Common myeloid progenitor, CD34-positive (primary cell): ENCODE measurements at regions not wholly inside any gene's neighbourhood (a gene's known extent, or its start where the extent isn't known, plus 50 kb on each side); places are given as distances from the start of the nearest gene placed in this dataset.

Experiments used
- CTCF ChIA-PET: fragments of 350-600 bp; sonication (Branson Sonifier 250); formaldehyde crosslinking; loops from one replicate; lab custom pipeline; 2021; ENCODE audit warnings: antibody characterized with exemption; lab: Charles Lee
- POLR2A ChIA-PET: fragments of 350-600 bp; sonication (Branson Sonifier 250); formaldehyde crosslinking; loops from one replicate; lab custom pipeline; 2021; ENCODE audit warnings: antibody characterized with exemption; lab: Charles Lee
- DNase-seq, 3 donors: peaks; one replicate each; pipeline versions ENCODE4 v3.0.0 to v3.0.0-alpha.2; 2013
- H3K27ac ChIP-seq, 2 experiments: 1 replicate in 1 of 2; 2 replicates in 1 of 2; pipeline ENCODE4 v1.7.0; 2013; ENCODE audit warnings: inconsistent platforms in 2 of 2, low read length in 2 of 2, mild to moderate bottlenecking in 2 of 2, low read depth in 1 of 2, moderate library complexity in 1 of 2; ENCODE audit not compliant: severe bottlenecking in 2 of 2, insufficient read depth in 1 of 2, poor library complexity in 1 of 2
- H3K27me3 ChIP-seq, 5 experiments: replicated peaks in 2 of 5; 1 replicate in 3 of 5; 2 replicates in 2 of 5; pipeline versions ENCODE4 v1.6.1 to v1.7.0; 2013; ENCODE audit warnings: low read length in 4 of 5, mild to moderate bottlenecking in 2 of 5, moderate library complexity in 2 of 5, inconsistent platforms in 1 of 5; ENCODE audit not compliant: insufficient read depth in 5 of 5, control insufficient read depth in 4 of 5
- H3K36me3 ChIP-seq, 4 experiments: 1 replicate in 2 of 4; 2 replicates in 2 of 4; pipeline versions ENCODE4 v1.6.1 to v1.7.0; 2013; ENCODE audit warnings: low read length in 3 of 4, control low read depth in 1 of 4, mild to moderate bottlenecking in 1 of 4; ENCODE audit not compliant: control insufficient read depth in 4 of 4, insufficient read depth in 4 of 4
- H3K4me1 ChIP-seq, 4 experiments: 1 replicate in 3 of 4; 2 replicates in 1 of 4; pipeline versions ENCODE4 v1.6.1 to v1.7.1; 2013; ENCODE audit warnings: low read length in 3 of 4, mild to moderate bottlenecking in 3 of 4, control low read depth in 1 of 4, inconsistent platforms in 1 of 4, moderate library complexity in 1 of 4; ENCODE audit not compliant: control insufficient read depth in 4 of 4, insufficient read depth in 4 of 4; ENCODE audit errors: control extremely low read depth in 1 of 4
- H3K4me3 ChIP-seq, 7 experiments: 1 replicate in 4 of 7; 2 replicates in 3 of 7; pipeline versions ENCODE4 v1.5.1 to v1.7.0; 2013; ENCODE audit warnings: mild to moderate bottlenecking in 7 of 7, low read length in 6 of 7, moderate library complexity in 6 of 7, inconsistent platforms in 2 of 7, low read depth in 2 of 7, control low read depth in 1 of 7; ENCODE audit not compliant: insufficient read depth in 4 of 7, control insufficient read depth in 1 of 7; ENCODE audit errors: extremely low read depth in 1 of 7
- H3K9me3 ChIP-seq, 5 experiments: 1 replicate in 4 of 5; 2 replicates in 1 of 5; pipeline versions ENCODE4 v1.6.1 to v1.7.1; 2013; ENCODE audit warnings: low read length in 4 of 5, mild to moderate bottlenecking in 2 of 5, inconsistent platforms in 1 of 5, low read depth in 1 of 5, moderate library complexity in 1 of 5; ENCODE audit not compliant: control insufficient read depth in 4 of 5, insufficient read depth in 2 of 5; ENCODE audit errors: control extremely low read depth in 1 of 5
- WGBS: methylation state at CpG from one replicate; pipeline ENCODE4 v1.1.5; 2013; ENCODE audit not compliant: insufficient coverage; 5-methylcytosine and 5-hydroxymethylcytosine counted together

DNA sequence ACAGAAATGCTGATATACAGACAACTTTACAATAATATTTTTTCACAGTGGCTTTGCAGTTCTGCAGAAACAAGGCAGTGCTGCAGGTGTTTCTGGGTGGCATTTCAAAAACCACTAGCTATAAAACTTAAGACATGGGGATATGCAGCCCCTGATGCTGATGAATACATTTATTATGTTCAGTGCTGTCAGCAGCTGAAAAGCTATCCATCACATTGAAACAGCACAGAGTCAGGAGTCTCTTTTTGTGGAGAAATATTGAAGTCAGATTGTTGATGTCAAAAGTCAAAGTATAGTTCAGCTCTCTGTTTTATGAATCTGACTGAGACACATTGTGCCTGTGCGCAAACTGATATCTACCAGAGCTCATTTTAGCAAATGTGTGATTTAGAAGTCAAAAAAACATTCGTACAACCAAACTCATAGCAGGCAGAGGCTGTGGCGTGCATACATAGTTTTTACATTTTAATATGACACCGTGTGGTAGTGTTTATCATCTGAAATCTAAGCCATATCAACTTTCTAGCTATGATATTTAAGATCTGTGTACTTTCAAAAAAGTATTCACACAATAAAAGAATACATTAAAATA lies 467.6 kb downstream of the PRKD1 start:
- POLR2A ChIA-PET: no interaction called here
- CTCF ChIA-PET: interaction anchor here (1.7 kb wide), 1 partner anchor 15 kb away, joined by 6 read pairs; no protein-coding TSS in a partner anchor
- no peak overlapping the region for H3K4me3 ChIP-seq

DNA sequence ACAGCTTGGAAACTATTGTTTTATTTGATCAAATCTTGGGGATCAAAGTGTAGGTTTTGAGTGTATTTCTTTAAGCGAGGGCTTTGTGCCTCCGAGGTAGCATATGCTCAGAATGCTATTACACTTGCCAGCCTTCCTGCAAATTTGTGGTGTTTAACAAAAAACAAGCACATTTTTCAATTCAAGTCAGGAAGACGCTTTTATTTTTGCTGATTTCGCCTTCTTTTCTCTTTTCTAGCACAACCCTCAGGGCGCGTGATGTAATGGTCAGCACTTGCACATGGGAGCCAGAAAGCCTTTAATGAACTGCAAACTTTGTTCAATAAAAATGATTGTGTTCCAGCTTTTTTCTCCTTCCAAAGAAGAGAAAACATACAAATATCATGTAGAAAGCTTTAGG lies 466.5 kb downstream of the PRKD1 start:
- DNase-seq: no peak
- Histone ChIP-seq H3K36me3 (no peaks in the 10 kb centered on the region), H3K9me3 (no peaks in the 10 kb centered on the region), H3K4me1 (no peaks in the 10 kb centered on the region), H3K27me3 (peaks cover 0 to 7% (median 0%) of the 10 kb centered on the region in 5 experiments), H3K27ac (no peak overlapping the region), H3K4me3 (no peak overlapping the region)
- WGBS: 91% methylated on average over 4 of the region's 6 CpGs
- POLR2A ChIA-PET: no interaction called here
- CTCF ChIA-PET: no interaction called here

More for the DNA sequence above, 467.6 kb downstream of the PRKD1 start:
- H3K4me1 ChIP-seq: no peaks in the 10 kb centered on the region
- DNase-seq: no peak
- WGBS: 100% methylated on average over 1 of the region's 4 CpGs
- no peak overlapping the region for H3K27ac ChIP-seq
- no peaks in the 10 kb centered on the region for H3K36me3 ChIP-seq
- H3K27me3 ChIP-seq: peaks cover 0 to 3% (median 0%) of the 10 kb centered on the region in 5 experiments
- H3K9me3 ChIP-seq: no peaks in the 10 kb centered on the region

DNA sequence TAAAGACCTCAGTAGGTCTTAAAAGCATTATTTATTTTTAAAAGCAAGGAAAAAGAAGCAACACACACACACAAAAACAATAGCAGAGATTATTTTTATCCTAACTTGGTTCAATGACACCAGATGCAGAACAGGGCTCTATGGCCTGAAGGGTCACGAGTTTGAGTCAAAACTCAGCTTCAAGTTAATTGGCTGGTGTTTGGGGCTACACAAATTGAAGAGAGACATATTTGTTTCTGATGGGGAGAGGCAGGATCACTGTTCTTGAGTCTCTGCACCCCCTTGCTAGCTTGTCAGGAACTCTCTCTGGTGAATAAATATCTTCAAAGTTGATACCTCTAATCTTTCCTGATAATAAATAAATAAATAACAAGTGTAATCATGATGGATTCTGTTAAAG lies 466.1 kb downstream of the PRKD1 start:
- POLR2A ChIA-PET: no interaction called here
- H3K27ac ChIP-seq: no peak overlapping the region
- WGBS: 88% methylated on average over 1 of the region's 1 CpG

DNA sequence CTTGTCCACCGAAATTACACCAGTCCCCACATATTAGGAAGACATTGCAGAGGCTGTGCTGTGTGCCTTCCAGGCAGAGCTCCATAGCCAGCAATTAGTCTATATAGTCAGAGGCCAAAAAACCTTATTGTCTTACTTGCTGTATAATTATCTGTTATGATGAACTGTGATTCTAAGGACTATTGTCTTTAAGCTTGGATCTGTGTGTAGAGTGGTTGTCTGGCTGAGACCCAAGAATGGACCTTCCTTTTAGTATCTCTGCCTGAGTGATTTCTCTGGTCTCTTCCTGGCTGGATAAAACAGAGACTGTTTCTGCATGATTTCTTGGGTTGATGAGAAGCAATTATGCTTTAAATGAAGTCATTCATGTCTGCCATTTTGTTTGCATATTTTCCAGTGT lies 465.3 kb downstream of the PRKD1 start:
- no peak overlapping the region for H3K4me3 ChIP-seq
- H3K4me1 ChIP-seq: no peaks in the 10 kb centered on the region
- H3K27me3 ChIP-seq: peaks cover 0 to 7% (median 0%) of the 10 kb centered on the region in 5 experiments
- POLR2A ChIA-PET: no interaction called here
- no peak overlapping the region for H3K27ac ChIP-seq
- no peaks in the 10 kb centered on the region for H3K9me3 ChIP-seq
- CTCF ChIA-PET: no interaction called here
- H3K36me3 ChIP-seq: no peaks in the 10 kb centered on the region
- no CpG with 5 or more reads among the region's 1 CpG for WGBS
- DNase-seq: no peak

More for the DNA sequence above, 466.1 kb downstream of the PRKD1 start:
- Histone ChIP-seq H3K36me3 (no peaks in the 10 kb centered on the region), H3K4me1 (no peaks in the 10 kb centered on the region), H3K4me3 (no peak overlapping the region), H3K9me3 (no peaks in the 10 kb centered on the region), H3K27me3 (peaks cover 0 to 7% (median 0%) of the 10 kb centered on the region in 5 experiments)
- no peak for DNase-seq
- CTCF ChIA-PET: no interaction called here

- no peak overlapping the region for H3K4me3 ChIP-seq
- H3K36me3 ChIP-seq: no peaks in the 10 kb centered on the region
- no peaks in the 10 kb centered on the region for H3K9me3 ChIP-seq
- H3K27me3 ChIP-seq: peaks cover 0 to 7% (median 0%) of the 10 kb centered on the region in 5 experiments
- ChIA-PET CTCF (no interaction called here), POLR2A (no interaction called here)
- DNase-seq: no peak
- no peaks in the 10 kb centered on the region for H3K4me1 ChIP-seq
- WGBS: no CpG with 5 or more reads among the region's 2 CpGs
- H3K27ac ChIP-seq: no peak overlapping the region
Observed at GRCh38 chr14:29462772-29463171, 464.9 kb downstream of the PRKD1 start.

DNA sequence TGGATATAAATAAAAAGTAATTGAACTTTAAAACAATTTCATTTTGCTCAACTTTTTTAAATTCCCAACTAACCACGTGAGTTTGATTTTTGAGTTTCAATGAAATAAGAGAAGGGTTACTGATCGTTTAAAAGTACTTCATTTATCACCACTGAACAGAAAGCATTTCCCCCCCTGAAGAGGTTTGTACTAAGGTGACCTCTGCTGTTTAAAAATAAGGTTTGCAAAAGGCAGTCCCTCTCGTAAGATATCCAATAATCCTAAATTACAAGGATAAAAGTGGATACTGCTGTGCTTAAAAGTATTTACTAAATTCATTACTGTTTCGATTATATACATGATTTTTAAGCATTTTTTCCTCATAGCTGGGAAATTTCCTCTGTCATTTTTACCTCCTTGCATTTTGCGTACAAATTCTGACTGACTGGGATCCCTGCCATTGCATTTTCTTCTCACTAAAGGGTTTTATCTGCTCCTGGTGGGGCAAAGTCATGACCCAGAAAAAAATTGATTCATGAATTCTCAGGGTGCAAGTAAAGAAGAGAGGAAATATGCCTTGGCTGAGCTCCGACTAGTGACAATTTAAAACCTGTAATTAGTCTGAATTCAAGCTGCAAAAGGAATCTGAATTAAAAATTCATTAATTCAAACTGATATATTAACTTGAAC lies 463.8 kb downstream of the PRKD1 start:
- Histone ChIP-seq H3K27ac (no peak overlapping the region), H3K27me3 (peaks cover 0 to 7% (median 0%) of the 10 kb centered on the region in 5 experiments), H3K36me3 (no peaks in the 10 kb centered on the region), H3K4me1 (no peaks in the 10 kb centered on the region), H3K4me3 (no peak overlapping the region), H3K9me3 (no peaks in the 10 kb centered on the region)
- ChIA-PET CTCF (no interaction called here), POLR2A (no interaction called here)
- 100% methylated on average over 1 of the region's 6 CpGs for WGBS
- no peak for DNase-seq

DNA sequence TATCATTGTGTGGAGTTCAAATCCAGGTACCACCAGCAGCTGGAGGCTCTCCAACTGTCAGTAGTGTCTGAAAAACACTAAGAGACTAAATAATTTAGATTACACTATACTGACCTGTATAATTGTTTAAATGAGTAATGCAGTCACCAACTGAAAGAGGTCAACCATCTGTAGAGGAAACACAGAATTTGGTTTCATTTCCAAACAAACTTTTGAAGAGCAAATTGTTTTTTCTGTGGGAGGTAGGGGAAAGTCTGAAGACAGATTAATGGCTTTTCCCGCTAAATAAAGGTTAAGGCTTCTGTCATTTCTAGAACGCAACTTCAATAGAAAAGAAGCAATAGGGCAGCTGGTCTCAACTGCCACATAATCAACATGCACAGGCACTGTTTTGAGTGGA lies 462.6 kb downstream of the PRKD1 start:
- Histone ChIP-seq H3K27me3 (peaks cover 0 to 5% (median 0%) of the 10 kb centered on the region in 5 experiments), H3K27ac (no peak overlapping the region), H3K4me1 (no peaks in the 10 kb centered on the region), H3K4me3 (no peak overlapping the region), H3K36me3 (no peaks in the 10 kb centered on the region), H3K9me3 (no peaks in the 10 kb centered on the region)
- ChIA-PET CTCF (interaction anchor here (1.0 kb wide), 2 partner anchors 12 to 40 kb away, joined by 3 read pairs; no protein-coding TSS in a partner anchor), POLR2A (no interaction called here)
- 56% methylated on average over 1 of the region's 2 CpGs for WGBS
- DNase-seq: no peak
